IMR-90 (cell line): ENCODE measurements at regions not wholly inside any gene's neighbourhood (a gene's known extent, or its start where the extent isn't known, plus 50 kb on each side); places are given as distances from the start of the nearest gene placed in this dataset.

Source experiments
- ATAC-seq: fragments of 200-7000 bp; cut with Tn5 transposase; 2 replicates; pipeline ENCODE4 v1.9.1; 2020; ENCODE audit warnings: low read depth, mild to moderate bottlenecking, moderate library complexity
- BruUV-seq: library from RNA; stranded (reverse); fragments of 400-500 nt; replicated peaks from 2 replicates; lab custom pipeline; 2021; lab: Mats Ljungman, UMichigan
- CTCF ChIA-PET: fragments of 300-600 bp; formaldehyde crosslinking; extraction: SDS; loops from one replicate; lab custom pipeline; 2021; ENCODE audit warnings: antibody characterized with exemption; lab: Yijun Ruan, JAX
- POLR2A ChIA-PET: fragments of 300-600 bp; sonication (Branson Sonifier 250); formaldehyde crosslinking; loops from one replicate; lab custom pipeline; 2022; ENCODE audit warnings: antibody characterized with exemption; ENCODE audit not compliant: unreplicated experiment; lab: Charles Lee
- DNase-seq: peaks from one replicate; pipeline ENCODE4 v3.0.0; 2013
- H2AFZ ChIP-seq: replicated peaks from 2 replicates; pipeline ENCODE3; 2013; ENCODE audit warnings: low read length, mild to moderate bottlenecking; ENCODE audit not compliant: poor library complexity
- H2AK5ac ChIP-seq: 2 replicates; pipeline ENCODE4 v1.6.1; 2013; ENCODE audit warnings: low read depth, low read length, inconsistent platforms
- H2AK9ac ChIP-seq: replicated peaks from 2 replicates; pipeline ENCODE3; 2013; ENCODE audit warnings: mild to moderate bottlenecking, low read depth, low read length, moderate library complexity; ENCODE audit not compliant: poor library complexity
- H2BK120ac ChIP-seq: 2 replicates; pipeline ENCODE4 v1.6.1; 2013; ENCODE audit warnings: low read depth, low read length, inconsistent platforms
- H2BK15ac ChIP-seq: 3 replicates; pipeline ENCODE4 v1.6.1; 2013; ENCODE audit warnings: low read depth, low read length, inconsistent platforms
- H2BK20ac ChIP-seq: 2 replicates; pipeline ENCODE4 v1.6.1; 2013; ENCODE audit warnings: low read depth, mild to moderate bottlenecking, inconsistent platforms, low read length, moderate library complexity
- H2BK5ac ChIP-seq: 2 replicates; pipeline ENCODE4 v1.6.1; 2013; ENCODE audit warnings: mild to moderate bottlenecking, low read depth, low read length, inconsistent platforms; ENCODE audit not compliant: poor library complexity, severe bottlenecking
- H3K14ac ChIP-seq: replicated peaks from 2 replicates; pipeline ENCODE4 v1.6.1; 2013; ENCODE audit warnings: low read depth, low read length, inconsistent platforms
- H3K18ac ChIP-seq: 2 replicates; pipeline ENCODE4 v1.6.1; 2013; ENCODE audit warnings: low read depth, low read length, control low read depth
- H3K23ac ChIP-seq: 2 replicates; pipeline ENCODE4 v1.6.1; 2013; ENCODE audit warnings: low read depth, low read length, inconsistent platforms
- H3K27ac ChIP-seq: 2 replicates; pipeline ENCODE4 v1.5.1; 2013; ENCODE audit warnings: mild to moderate bottlenecking, control low read depth, low read length; ENCODE audit not compliant: insufficient read depth
- H3K27me3 ChIP-seq: 2 replicates; pipeline ENCODE4 v1.6.1; 2013; ENCODE audit warnings: low read length; ENCODE audit not compliant: control insufficient read depth, insufficient read depth
- H3K36me3 ChIP-seq: 2 replicates; pipeline ENCODE4 v1.6.1; 2013; ENCODE audit warnings: low read length, mixed read lengths; ENCODE audit not compliant: control insufficient read depth, insufficient read depth
- H3K4ac ChIP-seq: 2 replicates; pipeline ENCODE4 v1.6.1; 2013; ENCODE audit warnings: low read depth, low read length, inconsistent platforms
- H3K4me1 ChIP-seq: 2 replicates; pipeline ENCODE4 v1.6.1; 2013; ENCODE audit warnings: low read length, mixed read lengths; ENCODE audit not compliant: control insufficient read depth, insufficient read depth
- H3K4me2 ChIP-seq: 2 replicates; pipeline ENCODE4 v1.6.1; 2013; ENCODE audit warnings: low read depth, mild to moderate bottlenecking, control low read depth, low read length, moderate library complexity
- H3K4me3 ChIP-seq: 2 replicates; pipeline ENCODE4 v1.5.1; 2013; ENCODE audit warnings: low read depth, mild to moderate bottlenecking, control low read depth, low read length, moderate library complexity; ENCODE audit not compliant: insufficient read depth
- H3K56ac ChIP-seq: 2 replicates; pipeline ENCODE4 v1.6.1; 2013; ENCODE audit warnings: low read length, inconsistent platforms; ENCODE audit not compliant: insufficient read depth; ENCODE audit errors: extremely low read depth
- H3K79me1 ChIP-seq, 2 experiments: 2 replicates each; pipeline ENCODE4 v1.6.1; 2013; ENCODE audit warnings: low read length in 2 of 2, inconsistent platforms in 1 of 2, low read depth in 1 of 2
- H3K9ac ChIP-seq: 2 replicates; pipeline ENCODE4 v1.6.1; 2013; ENCODE audit warnings: low read depth, low read length, control low read depth
- H3K9me1 ChIP-seq: 2 replicates; pipeline ENCODE4 v1.6.1; 2013; ENCODE audit warnings: low read length, inconsistent platforms; ENCODE audit not compliant: insufficient read depth
- H3K9me3 ChIP-seq: 2 replicates; pipeline ENCODE4 v1.6.1; 2013; ENCODE audit warnings: low read length; ENCODE audit not compliant: control insufficient read depth, insufficient read depth
- H4K20me1 ChIP-seq: 2 replicates; pipeline ENCODE4 v1.6.1; 2013; ENCODE audit warnings: low read length, inconsistent platforms; ENCODE audit not compliant: insufficient read depth
- H4K5ac ChIP-seq: 2 replicates; pipeline ENCODE4 v1.6.1; 2013; ENCODE audit warnings: mild to moderate bottlenecking, low read depth, low read length, control low read depth
- H4K8ac ChIP-seq, 2 experiments: 2 replicates each; pipeline ENCODE4 v1.6.1; 2013; ENCODE audit warnings: low read depth in 2 of 2, low read length in 2 of 2, control low read depth in 1 of 2, inconsistent platforms in 1 of 2
- H4K91ac ChIP-seq: 2 replicates; pipeline ENCODE4 v1.6.1; 2013; ENCODE audit warnings: low read depth, low read length, inconsistent platforms; ENCODE audit not compliant: insufficient read depth
- ELK1 ChIP-seq: fragments of 150-350 bp; IDR thresholded peaks from 2 replicates; pipeline ENCODE4 v1.6.1; 2016; ENCODE audit warnings: low read depth, mild to moderate bottlenecking, low read length, moderate library complexity, borderline replicate concordance
- FOS ChIP-seq: fragments of 150-350 bp; IDR thresholded peaks from 2 replicates; pipeline ENCODE4 v1.6.1; 2016; ENCODE audit warnings: low read depth, low read length
- MAZ ChIP-seq: IDR thresholded peaks from 2 replicates; pipeline ENCODE4 v1.6.1; 2012; ENCODE audit warnings: low read depth, mild to moderate bottlenecking, low read length, improper control_type of control experiment, moderate library complexity, borderline replicate concordance
- MXI1 ChIP-seq: IDR thresholded peaks from 2 replicates; pipeline ENCODE4 v1.6.1; 2012; ENCODE audit warnings: low read depth, mild to moderate bottlenecking, low read length, moderate library complexity, borderline replicate concordance
- NFE2L2 ChIP-seq: fragments of 150-350 bp; IDR thresholded peaks from 2 replicates; pipeline ENCODE4 v1.6.1; 2016; ENCODE audit warnings: low read depth, mild to moderate bottlenecking, low read length
- POLR2A ChIP-seq: IDR thresholded peaks from 2 replicates; pipeline ENCODE4 v1.6.1; 2012; ENCODE audit warnings: mild to moderate bottlenecking, low read depth, low read length
- RCOR1 ChIP-seq: IDR thresholded peaks from 2 replicates; pipeline ENCODE4 v1.6.1; 2012; ENCODE audit warnings: mild to moderate bottlenecking, low read length, improper control_type of control experiment; ENCODE audit not compliant: insufficient replicate concordance
- RFX5 ChIP-seq: IDR thresholded peaks from 2 replicates; pipeline ENCODE4 v1.8.0; 2012; ENCODE audit warnings: low read depth, mild to moderate bottlenecking, low read length, moderate library complexity
- WGBS, 2 experiments: methylation state at CpG; one replicate each; pipeline versions ENCODE4 v1.1.5 to v1.1.7; 2013; ENCODE audit warnings: missing lambda C conversion rate in 2 of 2; ENCODE audit not compliant: insufficient read length in 1 of 2; ENCODE audit errors: extremely low coverage in 2 of 2; 5-methylcytosine and 5-hydroxymethylcytosine counted together
- dilution Hi-C: fragments of 300-500 bp; cut with HindIII; formaldehyde crosslinking; loops from one replicate; pipeline ENCODE4 v1.14.3; 2018; ENCODE audit warnings: low sequenced_read_pairs; ENCODE audit not compliant: unreplicated experiment
- in situ Hi-C: fragments of 300-500 bp; cut with MboI; formaldehyde crosslinking; loops from 3 replicates; pipeline ENCODE4 v1.14.3; 2019; ENCODE audit warnings: low sequenced_read_pairs, inconsistent platforms, mixed read lengths
- intact Hi-C: fragments of 100-400 bp; cut with micrococcal nuclease; formaldehyde crosslinking; loops from 2 replicates; pipeline ENCODE4 v1.10.0; 2022
- TF ChIP-seq, protein P1 (sequence below): fragments of 150-350 bp; IDR thresholded peaks from 2 replicates; pipeline ENCODE4 v1.6.1; 2017; ENCODE audit warnings: mild to moderate bottlenecking, antibody characterized with exemption, low read length, low read depth

DNA sequence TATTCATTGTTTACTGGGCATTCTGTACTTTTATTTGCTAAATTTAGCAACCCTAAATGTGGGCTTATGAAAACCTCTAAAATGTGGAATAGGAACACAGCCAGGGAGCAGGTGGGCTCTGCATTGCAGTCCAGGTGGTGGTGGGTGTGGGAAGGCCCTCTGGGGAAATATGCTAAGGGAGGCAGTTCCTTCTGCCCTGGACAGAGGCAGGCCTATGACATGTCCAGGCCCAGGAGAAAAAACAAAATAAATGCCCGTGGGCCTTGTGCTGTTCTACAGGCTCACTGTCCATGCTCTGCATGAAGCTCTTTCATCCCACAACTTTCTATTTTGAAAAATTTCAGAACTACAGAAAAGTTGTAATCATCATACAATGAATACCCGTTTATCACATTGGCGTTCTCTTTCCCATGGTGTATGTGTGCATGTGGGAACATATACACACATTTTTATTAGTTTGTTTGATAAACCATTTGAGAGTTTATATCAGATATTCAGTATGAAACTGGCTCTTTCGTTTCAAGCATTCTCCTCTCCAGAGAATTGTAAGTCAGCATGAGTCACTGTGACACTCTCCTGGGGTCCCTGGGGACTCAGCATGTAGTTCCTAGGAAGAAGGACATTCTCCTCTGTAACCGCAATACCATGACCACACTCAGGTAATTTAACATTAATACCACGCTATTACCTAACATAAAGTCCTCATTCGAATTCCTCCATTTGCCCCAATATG, 505.3 kb downstream of the COG6 start:
- Histone ChIP-seq H3K56ac (no peak overlapping the region), H2BK20ac (no peak overlapping the region), H3K79me1 (no peaks in the 10 kb centered on the region), H3K9me1 (no peaks in the 10 kb centered on the region; the same call in 1 of the 2 replicates), H3K23ac (no peak overlapping the region), H3K4me1 (no peaks in the 10 kb centered on the region), H3K14ac (no peak overlapping the region), H3K27ac (no peak overlapping the region), H3K9ac (no peak overlapping the region), H4K8ac (no peak overlapping the region), H4K20me1 (no peaks in the 10 kb centered on the region), H2BK5ac (no peak overlapping the region), H3K4me2 (no peak overlapping the region), H2AK5ac (no peak overlapping the region), H3K18ac (no peak overlapping the region), H2BK15ac (no peak overlapping the region), H3K9me3 (no peaks in the 10 kb centered on the region), H2BK120ac (no peak overlapping the region), H4K91ac (no peak overlapping the region), H3K36me3 (no peaks in the 10 kb centered on the region), H3K4me3 (no peak overlapping the region), H2AFZ (no peak overlapping the region), H2AK9ac (no peak overlapping the region), H3K4ac (no peak overlapping the region), H4K5ac (no peak overlapping the region), H3K27me3 (no peaks in the 10 kb centered on the region; the same call in 1 of the 2 replicates)
- in situ Hi-C loops = no loop called here
- no CpG with 5 or more reads among the region's 7 CpGs for WGBS, 2 experiments
- dilution Hi-C loops = no loop called here
- no peak for DNase-seq
- no peak for TF ChIP-seq RFX5
- TF ChIP-seq, protein P1, sequence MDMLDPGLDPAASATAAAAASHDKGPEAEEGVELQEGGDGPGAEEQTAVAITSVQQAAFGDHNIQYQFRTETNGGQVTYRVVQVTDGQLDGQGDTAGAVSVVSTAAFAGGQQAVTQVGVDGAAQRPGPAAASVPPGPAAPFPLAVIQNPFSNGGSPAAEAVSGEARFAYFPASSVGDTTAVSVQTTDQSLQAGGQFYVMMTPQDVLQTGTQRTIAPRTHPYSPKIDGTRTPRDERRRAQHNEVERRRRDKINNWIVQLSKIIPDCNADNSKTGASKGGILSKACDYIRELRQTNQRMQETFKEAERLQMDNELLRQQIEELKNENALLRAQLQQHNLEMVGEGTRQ = no peak
- TF ChIP-seq ELK1 = no peak
- TF ChIP-seq RCOR1 = no peak
- TF ChIP-seq MAZ = no peak
- no peak for TF ChIP-seq NFE2L2
- TF ChIP-seq MXI1 = no peak
- no peak for TF ChIP-seq FOS
- TF ChIP-seq POLR2A = no peak
- POLR2A ChIA-PET = no interaction called here
- intact Hi-C loops = no loop called here
- no TSS peak for BruUV-seq
- no peak for ATAC-seq
- CTCF ChIA-PET = no interaction called here
